ENCODE measurements at regions not wholly inside any gene's neighbourhood (a gene's known extent, or its start where the extent isn't known, plus 50 kb on each side); places are given as distances from the start of the nearest gene placed in this dataset.
"Not testable (repeated sequence)": the region's sequence is repeated elsewhere in the genome, so short reads cannot be mapped to it uniquely, and the experiment has no call there.

- DNase-seq (ENCODE audit: low spot score), result no peak
Observed at GRCh38 chr9:89937051-89937450, 332.2 kb downstream of the GADD45G start.

- no peak for DNase-seq (ENCODE audit: low spot score)
Observed at GRCh38 chr9:89939181-89939580, 334.4 kb downstream of the GADD45G start.

GRCh38 chr9:89939626-89940292 lies 334.9 kb downstream of the GADD45G start:
- no peak for DNase-seq (ENCODE audit: low spot score)

- no peak for DNase-seq (ENCODE audit: low spot score)
Observed at GRCh38 chr9:89940625-89941024, 335.8 kb downstream of the GADD45G start.

- DNase-seq (ENCODE audit: low spot score), result no peak
Observed at GRCh38 chr9:89941875-89942274, 337.1 kb downstream of the GADD45G start.

- DNase-seq (ENCODE audit: low spot score), result no peak
Observed at GRCh38 chr9:89942643-89943042, 337.8 kb downstream of the GADD45G start.

- DNase-seq (ENCODE audit: low spot score), result no peak
Observed at GRCh38 chr9:89943309-89943708, 338.5 kb downstream of the GADD45G start.

GRCh38 chr9:89943728-89944127 lies 338.9 kb downstream of the GADD45G start:
- no peak for DNase-seq (ENCODE audit: low spot score)

GRCh38 chr9:89945133-89945532 lies 340.3 kb downstream of the GADD45G start:
- DNase-seq (ENCODE audit: low spot score), result no peak

- DNase-seq (ENCODE audit: low spot score), result no peak
Observed at GRCh38 chr9:89946741-89947140, 341.9 kb downstream of the GADD45G start.

GRCh38 chr9:89949111-89949510 lies 344.3 kb downstream of the GADD45G start:
- DNase-seq (ENCODE audit: low spot score), result no peak

- DNase-seq (ENCODE audit: low spot score), result no peak
Observed at GRCh38 chr9:89951675-89952074, 346.9 kb downstream of the GADD45G start.

GRCh38 chr9:89952401-89952800 lies 347.6 kb downstream of the GADD45G start:
- no peak for DNase-seq (ENCODE audit: low spot score)

- DNase-seq (ENCODE audit: low spot score), result not testable (repeated sequence)
Observed at GRCh38 chr9:89953263-89953662, 348.5 kb downstream of the GADD45G start.

- DNase-seq (ENCODE audit: low spot score), result no peak
Observed at GRCh38 chr9:89953824-89954615, 349.2 kb downstream of the GADD45G start.

GRCh38 chr9:89955144-89955543 lies 350.3 kb downstream of the GADD45G start:
- no peak for DNase-seq (ENCODE audit: low spot score)

GRCh38 chr9:89955626-89956025 lies 350.8 kb downstream of the GADD45G start:
- no peak for DNase-seq (ENCODE audit: low spot score)

- DNase-seq (ENCODE audit: low spot score), result no peak
Observed at GRCh38 chr9:89956331-89956730, 351.5 kb downstream of the GADD45G start.

- DNase-seq (ENCODE audit: low spot score), result no peak
Observed at GRCh38 chr9:89956907-89957306, 352.1 kb downstream of the GADD45G start.

GRCh38 chr9:89958086-89958485 lies 353.3 kb downstream of the GADD45G start:
- DNase-seq (ENCODE audit: low spot score), result no peak

- no peak for DNase-seq (ENCODE audit: low spot score)
Observed at GRCh38 chr9:89961616-89962341, 357.0 kb downstream of the GADD45G start.

- DNase-seq (ENCODE audit: low spot score), result no peak
Observed at GRCh38 chr9:89963280-89963679, 358.5 kb downstream of the GADD45G start.

- no peak for DNase-seq (ENCODE audit: low spot score)
Observed at GRCh38 chr9:89967527-89967926, 362.7 kb downstream of the GADD45G start.

All from left forelimb (tissue), 1 donor.